ENCODE measurements at regions not wholly inside any gene's neighbourhood (a gene's known extent, or its start where the extent isn't known, plus 50 kb on each side); places are given as distances from the start of the nearest gene placed in this dataset.

GRCh38 chr2:94939349-94939748 lies 68.1 kb downstream of the TEKT4 start:
- ATAC-seq, result no peak

- no peak for ATAC-seq
Measured at GRCh38 chr2:94947097-94948016, 76.1 kb downstream of the TEKT4 start.

GRCh38 chr2:94955702-94956101 lies 69.8 kb upstream of the MAL start:
- ATAC-seq, result no peak

DNA sequence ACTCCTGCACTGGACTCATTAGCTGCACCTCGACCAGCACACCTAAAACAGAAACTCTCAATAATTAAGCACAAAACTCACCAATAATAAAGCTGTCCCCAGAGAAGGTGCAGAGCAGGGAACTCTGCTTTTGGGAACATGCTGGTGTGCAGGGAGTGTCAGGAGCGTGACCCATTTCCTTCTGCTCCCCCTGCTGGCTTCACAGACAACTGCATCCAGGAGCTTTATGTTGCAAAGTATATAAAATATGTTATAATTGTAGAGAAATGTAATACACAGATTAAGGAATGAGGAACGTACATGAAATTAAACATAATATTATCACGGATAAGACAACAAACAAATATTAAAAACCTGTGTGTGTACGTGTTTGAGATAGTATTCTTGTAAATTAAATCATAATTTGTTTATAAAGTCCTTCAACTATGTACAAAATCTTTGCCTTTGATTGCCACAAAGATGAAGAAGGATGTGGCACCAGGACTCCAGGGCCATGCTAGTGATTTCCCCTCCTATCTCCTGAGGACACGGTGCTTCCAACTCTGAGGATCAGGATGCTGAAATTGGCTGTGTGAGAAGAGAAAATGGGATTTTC lies 68.6 kb upstream of the MAL start:
- peak; percentile 63 for ATAC-seq

DNA sequence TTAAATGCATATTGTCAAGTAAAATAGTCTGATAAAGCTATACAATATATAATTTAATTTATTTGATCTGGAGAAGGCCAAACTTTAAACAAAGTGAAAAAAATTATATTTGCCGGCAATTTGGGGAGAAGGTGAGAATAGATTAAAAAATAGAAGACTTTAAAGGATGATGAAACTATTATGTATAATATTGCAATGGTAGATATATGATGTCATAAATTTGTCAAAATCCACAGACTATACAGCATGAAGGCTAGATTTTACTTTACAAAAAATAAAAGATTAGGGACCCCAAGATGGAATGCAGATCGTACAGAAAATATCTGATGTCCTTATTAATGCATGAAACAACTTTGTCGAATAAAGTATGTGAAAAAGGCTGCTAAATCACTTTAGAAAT lies 67.3 kb upstream of the MAL start:
- no peak for ATAC-seq

DNA sequence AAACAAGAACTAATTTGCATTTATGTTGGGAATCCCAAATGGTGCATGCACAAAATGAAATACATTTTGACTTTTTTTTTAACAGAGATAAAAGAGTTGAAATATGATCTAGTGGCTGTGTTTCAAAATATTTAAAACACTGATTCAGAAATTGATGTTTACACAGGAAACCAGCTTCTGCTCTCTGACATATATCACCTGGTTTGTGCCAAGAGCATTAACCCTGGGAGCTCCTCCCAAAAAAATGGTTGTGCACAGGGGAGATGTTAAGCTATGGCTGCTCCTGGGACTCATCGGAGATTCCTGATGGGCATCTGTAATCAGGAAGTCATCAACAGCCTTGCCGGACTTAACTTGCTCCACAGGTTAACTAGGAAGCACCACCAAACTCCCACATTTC lies 65.2 kb upstream of the MAL start:
- no peak for ATAC-seq

DNA sequence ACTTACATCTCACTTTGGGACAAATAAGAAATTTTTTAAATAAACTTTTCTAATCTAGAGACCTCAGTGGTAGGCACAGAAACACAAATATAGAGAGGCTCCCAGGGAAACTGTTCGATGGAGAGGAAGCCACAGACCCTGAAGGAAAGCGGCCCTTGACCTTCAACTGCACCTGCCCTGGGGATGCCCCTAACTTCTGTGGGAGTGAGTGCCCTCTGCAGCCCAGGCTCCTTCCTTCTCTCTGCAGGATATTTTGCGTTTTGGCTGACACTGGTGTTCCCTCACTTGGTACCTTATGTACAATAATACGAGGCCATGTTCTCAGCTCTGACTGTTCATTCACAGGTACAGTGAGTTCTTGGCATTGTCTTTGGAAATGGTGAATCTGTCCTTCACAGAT lies 64.8 kb upstream of the MAL start:
- no peak for ATAC-seq

GRCh38 chr2:94964193-94964592 lies 61.3 kb upstream of the MAL start:
- ATAC-seq, result no peak

- ATAC-seq, result no peak
Measured at GRCh38 chr2:94966689-94967088, 58.8 kb upstream of the MAL start.

GRCh38 chr2:94970353-94970752 lies 55.2 kb upstream of the MAL start:
- ATAC-seq, result no peak
